22Rv1 (cell line): ENCODE measurements at regions not wholly inside any gene's neighbourhood (a gene's known extent, or its start where the extent isn't known, plus 50 kb on each side); places are given as distances from the start of the nearest gene placed in this dataset.

ENCODE experiments used
- H3K27ac ChIP-seq: fragments of 450-650 bp; 2 replicates; pipeline ENCODE4 v1.5.1; 2017
- ZFX ChIP-seq: fragments of 450-650 bp; IDR thresholded peaks from 2 replicates; pipeline ENCODE4 v1.6.1; 2017; ENCODE audit warnings: antibody characterized with exemption, borderline replicate concordance
- TF ChIP-seq, protein P1 (sequence below): fragments of 450-650 bp; IDR thresholded peaks from 2 replicates; pipeline ENCODE4 v1.5.1; 2017; ENCODE audit warnings: mild to moderate bottlenecking

DNA sequence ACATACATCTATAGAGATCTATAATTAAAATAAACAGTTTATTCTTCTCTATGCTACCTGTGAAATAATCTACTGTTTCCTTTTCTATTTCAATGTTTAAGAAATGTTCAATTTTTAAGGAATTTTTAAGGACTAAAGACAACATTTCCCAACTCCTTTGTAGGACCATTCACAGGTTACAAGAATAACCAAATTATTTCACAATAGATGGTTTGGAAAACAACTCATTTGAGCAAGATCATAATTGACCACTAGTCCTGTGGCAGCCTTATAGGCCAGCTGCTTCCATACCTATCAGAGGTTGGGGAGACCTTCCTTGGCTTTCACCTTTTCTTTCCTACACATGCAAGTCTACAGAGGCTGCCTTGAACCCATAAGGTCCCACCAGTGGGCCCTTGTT, 193.7 kb downstream of the TTC39B start:
- TF ChIP-seq, protein P1, sequence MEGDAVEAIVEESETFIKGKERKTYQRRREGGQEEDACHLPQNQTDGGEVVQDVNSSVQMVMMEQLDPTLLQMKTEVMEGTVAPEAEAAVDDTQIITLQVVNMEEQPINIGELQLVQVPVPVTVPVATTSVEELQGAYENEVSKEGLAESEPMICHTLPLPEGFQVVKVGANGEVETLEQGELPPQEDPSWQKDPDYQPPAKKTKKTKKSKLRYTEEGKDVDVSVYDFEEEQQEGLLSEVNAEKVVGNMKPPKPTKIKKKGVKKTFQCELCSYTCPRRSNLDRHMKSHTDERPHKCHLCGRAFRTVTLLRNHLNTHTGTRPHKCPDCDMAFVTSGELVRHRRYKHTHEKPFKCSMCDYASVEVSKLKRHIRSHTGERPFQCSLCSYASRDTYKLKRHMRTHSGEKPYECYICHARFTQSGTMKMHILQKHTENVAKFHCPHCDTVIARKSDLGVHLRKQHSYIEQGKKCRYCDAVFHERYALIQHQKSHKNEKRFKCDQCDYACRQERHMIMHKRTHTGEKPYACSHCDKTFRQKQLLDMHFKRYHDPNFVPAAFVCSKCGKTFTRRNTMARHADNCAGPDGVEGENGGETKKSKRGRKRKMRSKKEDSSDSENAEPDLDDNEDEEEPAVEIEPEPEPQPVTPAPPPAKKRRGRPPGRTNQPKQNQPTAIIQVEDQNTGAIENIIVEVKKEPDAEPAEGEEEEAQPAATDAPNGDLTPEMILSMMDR, result no peak
- no peak for TF ChIP-seq ZFX
- H3K27ac ChIP-seq, result no peak overlapping the region

DNA sequence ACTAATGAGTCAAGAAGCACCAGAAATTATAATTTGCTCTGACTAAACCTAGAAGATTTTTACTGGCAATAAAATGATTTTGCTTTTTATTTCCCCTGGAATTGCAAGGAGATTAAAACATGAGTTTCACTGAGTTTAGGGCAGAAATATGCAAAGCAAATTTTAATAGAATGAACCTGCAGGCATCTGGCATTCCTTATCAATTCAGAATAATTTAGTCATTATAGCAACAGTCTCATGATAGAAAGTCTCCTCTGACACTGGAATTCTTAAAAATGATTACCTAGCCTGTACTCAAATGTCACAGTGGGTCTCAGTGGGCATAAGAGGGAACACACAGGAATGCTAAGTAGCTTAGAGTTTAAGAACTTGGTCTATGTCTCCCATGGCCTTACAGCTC, 195.9 kb downstream of the TTC39B start:
- TF ChIP-seq, protein P1, result no peak
- no peak for TF ChIP-seq ZFX
- H3K27ac ChIP-seq, result no peak overlapping the region

DNA sequence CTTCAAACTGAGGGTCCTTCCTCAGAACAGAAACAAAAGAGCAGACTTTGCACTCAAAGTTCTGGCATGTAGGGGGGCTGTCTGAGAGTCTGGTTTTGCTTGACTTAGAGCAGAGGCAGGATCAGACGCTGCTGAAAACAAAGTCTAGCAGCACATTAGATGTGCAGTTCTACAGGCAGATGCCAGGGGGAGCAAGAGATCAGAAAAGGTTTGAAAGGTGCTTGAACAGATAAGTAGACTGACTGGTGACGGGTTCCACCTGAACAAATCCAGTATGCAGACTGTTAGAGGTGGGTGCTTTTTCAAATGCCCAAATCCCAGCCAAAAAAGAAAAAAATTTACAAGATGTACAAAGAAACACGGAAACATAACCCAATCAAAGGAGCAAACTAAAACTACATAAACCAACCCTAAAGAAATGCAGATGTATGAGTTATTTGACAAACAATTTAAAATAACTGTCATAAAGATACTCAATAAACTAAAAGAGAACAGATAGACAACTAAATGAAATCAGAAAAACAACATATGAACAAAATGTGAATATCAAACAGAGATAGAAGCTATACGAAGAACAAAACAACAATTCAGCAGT, 194.7 kb upstream of the FREM1 start:
- no peak for TF ChIP-seq ZFX
- TF ChIP-seq, protein P1, result peak; percentile 87

DNA sequence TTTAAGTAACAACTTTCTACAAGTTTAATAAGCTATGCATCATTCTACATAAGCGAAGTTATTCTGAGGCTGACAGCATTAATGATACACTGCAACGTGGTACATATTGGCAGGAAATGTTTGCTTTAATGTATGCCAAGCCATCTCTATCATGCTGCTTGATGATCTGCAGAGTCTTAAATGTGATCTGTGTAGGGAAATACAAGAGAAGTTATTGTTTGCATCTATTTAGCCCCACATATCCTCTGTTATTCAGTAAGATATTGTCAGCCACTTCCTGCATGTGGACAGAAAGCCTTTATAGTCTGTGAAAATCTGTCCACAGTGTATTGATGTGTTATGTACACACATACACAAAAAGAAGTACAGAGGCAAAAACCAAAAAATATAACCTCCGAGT, 193.1 kb upstream of the FREM1 start:
- no peak overlapping the region for H3K27ac ChIP-seq
- no peak for TF ChIP-seq ZFX
- TF ChIP-seq, protein P1, result no peak

More for the DNA sequence above, 194.7 kb upstream of the FREM1 start:
- H3K27ac ChIP-seq, result no peak overlapping the region

DNA sequence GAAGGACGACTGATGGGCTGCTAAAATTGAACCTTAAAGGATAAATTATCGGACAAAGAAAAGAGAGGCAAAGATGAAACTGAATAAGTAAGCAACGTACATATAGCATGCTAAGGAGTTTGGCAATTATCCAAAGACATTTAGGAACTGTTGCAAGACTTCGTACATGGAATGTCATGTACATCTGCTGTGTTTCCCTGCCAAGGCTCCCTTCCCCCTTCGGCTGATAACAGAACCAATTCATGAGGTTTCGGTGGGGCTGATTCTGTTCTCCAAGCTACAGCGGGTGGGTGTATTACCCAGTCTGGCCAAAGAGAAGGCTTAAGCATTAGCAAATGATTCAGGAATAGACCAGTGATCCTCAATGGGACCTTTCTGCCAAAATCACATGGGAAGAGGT, 190.9 kb upstream of the FREM1 start:
- no peak overlapping the region for H3K27ac ChIP-seq
- TF ChIP-seq ZFX, result no peak
- TF ChIP-seq, protein P1, result no peak

DNA sequence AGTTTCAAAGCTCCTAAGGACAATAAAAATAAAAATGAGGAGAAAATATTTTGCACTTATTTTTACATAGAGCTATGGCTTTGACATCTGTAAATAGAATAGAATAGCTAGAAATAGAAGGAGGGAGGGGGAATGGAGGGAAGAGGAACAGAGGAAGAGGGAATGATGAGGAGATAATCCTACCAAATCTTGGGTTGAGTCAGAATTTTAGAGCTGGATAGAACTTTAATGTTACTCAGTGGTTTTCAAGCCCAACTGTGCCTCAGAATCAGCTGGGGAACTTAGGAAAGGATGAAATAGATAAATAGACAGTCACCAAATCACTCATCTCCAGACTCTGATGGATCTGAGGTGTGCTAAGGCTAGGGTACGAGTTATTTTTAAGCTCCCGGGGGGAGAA, 190.3 kb upstream of the FREM1 start:
- no peak overlapping the region for H3K27ac ChIP-seq
- TF ChIP-seq ZFX, result no peak
- TF ChIP-seq, protein P1, result no peak

DNA sequence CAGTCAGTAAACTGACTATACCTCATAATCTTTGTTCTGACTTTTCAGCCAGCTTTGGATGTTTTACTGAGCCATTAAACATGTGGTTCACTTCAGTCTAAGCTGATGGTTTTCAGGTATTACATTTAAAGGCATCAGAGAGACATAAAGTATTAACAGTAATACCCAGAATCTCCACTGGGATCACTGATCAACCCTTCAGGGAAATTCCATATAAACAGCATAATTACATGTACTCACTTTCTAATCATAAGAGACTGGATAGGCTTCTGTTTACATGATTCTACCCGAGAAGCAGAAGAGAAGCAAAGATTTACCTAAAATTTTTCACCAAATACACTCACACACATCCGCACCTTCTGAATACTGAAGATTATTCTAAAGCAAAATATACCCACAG, 186.7 kb upstream of the FREM1 start:
- no peak overlapping the region for H3K27ac ChIP-seq
- TF ChIP-seq ZFX, result no peak
- TF ChIP-seq, protein P1, result no peak
